ENCODE measurements at regions not wholly inside any gene's neighbourhood (a gene's known extent, or its start where the extent isn't known, plus 50 kb on each side); places are given as distances from the start of the nearest gene placed in this dataset.
"Not testable (repeated sequence)": the region's sequence is repeated elsewhere in the genome, so short reads cannot be mapped to it uniquely, and the experiment has no call there.

DNA sequence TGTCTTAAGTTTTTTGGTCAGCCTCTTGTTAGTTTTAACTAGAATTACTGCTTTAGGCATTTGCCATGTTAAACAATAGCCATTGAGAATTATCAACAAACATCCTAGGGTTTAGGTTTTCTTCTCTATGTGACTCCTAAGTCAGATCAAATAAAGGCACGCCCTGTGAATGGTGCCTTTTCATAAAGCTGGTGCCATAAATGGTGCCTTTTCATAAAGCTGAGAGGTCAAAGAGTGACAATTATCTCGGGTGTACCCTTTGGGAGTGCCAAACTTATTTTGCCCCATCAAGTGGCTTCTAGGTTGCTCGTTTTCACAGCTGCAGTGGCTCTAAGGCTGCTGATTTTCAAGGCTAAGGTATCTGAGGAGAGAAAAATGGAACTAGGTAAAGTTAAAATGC is 391.6 kb downstream of the DMRTA1 start:
- DNase-seq (ENCODE audit: low read depth in 2 of 2) = no peak

DNA sequence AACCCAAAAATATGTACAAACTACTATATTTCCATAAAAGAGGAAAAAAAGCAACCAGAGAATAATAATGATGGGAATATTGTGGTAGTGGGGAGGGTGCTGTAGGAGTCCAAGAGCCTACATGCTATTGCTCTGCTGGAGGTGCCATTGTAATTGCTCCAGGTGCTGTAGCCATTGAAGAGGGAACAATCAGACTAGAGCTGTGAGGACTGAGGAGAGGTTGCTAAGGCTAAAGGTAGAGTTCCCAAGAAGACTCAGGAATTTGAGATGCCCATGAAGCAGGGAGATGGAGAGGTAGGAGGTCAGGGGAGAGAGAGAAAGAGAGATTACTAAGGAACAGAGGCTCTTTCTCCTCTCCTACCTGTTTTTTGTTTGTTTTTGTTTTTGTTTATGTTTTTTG is 394.0 kb downstream of the DMRTA1 start:
- no peak for DNase-seq (ENCODE audit: low read depth in 2 of 2)

DNA sequence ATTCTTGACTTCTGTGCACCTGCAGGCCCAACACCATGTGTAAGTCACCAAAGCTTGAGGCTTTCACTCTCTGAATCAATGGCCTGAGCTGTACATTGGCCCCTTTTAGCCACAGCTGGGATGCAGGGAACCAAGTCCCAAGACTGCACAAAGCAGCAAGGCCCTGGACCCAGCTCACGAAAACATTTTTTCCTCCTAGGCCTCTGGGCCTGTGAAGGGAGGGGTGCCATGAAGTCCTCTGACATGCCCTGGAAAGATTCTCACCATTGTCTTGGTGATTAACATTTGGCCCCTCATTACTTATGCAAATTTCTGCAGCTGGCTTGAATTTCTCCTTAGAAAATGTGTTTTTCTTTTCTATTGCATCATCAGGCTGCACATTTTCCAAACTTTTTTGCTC is 398.6 kb downstream of the DMRTA1 start:
- not testable (repeated sequence) for DNase-seq (ENCODE audit: low read depth in 2 of 2)

DNA sequence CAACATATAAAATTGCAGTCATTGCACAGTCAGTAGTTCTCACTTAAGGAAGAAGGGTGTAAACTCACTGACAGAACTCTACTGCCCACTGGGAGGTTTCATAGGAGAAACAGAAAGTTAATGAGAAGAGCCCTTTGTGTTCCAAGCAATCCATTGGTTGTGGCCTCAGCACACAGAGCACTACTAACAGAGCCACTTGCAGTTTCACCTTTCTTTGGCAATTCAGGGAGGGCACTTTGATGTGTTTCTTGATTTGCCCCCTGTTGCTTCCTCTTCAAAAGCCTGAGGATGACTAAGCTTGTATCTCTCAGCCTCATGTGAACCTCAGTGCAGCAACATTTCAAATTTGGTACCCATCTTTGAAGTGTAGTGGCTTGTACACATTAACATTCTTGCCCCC is 409.4 kb downstream of the DMRTA1 start:
- DNase-seq (ENCODE audit: low read depth in 2 of 2) = no peak

DNA sequence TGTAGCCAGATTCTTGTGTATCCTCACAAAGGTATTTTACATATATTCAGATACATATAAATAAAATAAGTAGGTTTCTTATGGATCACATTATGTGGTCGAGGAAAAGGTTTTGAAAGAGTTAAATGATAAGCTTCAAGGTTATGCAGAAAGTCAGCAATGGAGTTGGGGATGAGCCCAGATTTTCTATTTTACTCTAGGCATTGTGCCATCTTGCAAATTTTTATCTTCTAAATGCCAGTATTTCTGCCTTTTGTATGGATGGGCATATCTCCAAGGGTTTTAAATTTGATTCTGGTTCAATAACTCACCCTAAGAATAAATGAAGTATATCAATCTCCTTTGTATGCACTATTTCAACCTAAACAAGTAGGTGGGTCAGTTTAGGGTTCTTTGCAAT is 410.7 kb downstream of the DMRTA1 start:
- no peak for DNase-seq (ENCODE audit: low read depth in 2 of 2)

DNA sequence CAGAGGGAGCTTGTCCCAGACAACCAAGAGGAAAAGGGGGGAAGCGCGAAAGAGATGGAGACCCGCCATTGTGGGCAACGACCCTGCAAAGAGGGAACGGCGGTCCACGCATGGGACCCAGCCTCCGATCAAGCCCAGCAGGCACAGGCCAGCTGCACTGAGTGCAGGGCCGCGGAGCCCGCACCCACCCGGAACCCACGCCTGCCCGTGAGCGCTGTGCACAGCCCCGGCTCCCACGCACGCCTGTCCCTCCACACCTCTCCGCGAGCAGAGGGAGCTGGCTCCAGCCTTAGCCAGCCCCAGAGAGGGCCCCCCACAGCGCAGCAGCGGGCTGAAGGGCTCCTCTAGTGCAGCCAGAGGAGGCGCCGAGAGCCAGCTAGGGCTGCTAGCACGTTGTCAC is 416.5 kb downstream of the DMRTA1 start:
- DNase-seq (ENCODE audit: low read depth in 2 of 2) = no peak

DNA sequence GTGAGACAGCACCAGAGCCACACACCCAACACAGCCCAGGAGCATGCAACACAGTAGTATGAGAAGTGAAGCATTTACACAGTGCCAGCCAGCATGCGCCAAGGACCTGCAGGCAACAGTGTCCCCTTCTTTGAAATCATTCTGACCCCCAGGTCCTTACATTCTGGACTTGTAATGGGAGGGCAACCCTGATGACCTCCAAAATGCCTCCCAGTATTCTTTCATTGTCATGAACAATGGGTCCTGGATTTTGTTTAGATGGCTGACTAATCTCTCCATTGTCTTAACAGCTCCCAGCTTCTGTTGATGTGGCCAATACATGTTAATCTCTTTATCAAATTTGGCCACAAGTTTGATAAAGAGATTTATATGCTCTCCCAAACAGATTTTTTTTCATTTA is 417.1 kb downstream of the DMRTA1 start:
- no peak for DNase-seq (ENCODE audit: low read depth in 2 of 2)

DNA sequence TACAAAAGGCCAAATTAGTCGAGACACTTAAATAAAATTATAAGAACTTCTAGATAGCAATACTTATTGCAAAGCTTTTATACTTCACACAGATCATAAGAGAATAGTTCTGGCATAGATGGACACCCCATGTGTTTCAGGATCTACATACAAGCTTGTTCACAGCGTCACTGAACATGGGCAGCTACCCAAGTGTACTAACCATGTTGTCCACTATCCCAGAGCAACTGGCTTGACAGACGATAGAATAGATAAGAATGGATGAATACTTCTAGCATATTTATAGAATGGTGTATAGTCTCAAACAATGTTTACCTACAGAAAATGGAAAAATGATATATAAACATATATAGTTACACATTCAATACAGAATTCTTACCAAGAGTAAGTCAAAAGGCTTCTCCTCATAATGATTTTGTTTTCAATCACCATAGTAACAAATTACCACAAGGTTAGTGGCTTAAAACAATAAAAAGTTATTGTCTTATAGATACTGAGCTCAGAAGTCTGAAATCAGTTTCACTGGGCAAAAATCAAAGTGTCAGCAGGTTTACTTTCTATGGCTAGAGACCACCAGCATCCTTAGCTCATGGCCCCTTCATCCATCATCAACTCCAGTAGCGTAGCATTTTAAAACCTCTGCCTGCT is 446.7 kb downstream of the DMRTA1 start:
- DNase-seq (ENCODE audit: low read depth in 2 of 2) = no peak

DNA sequence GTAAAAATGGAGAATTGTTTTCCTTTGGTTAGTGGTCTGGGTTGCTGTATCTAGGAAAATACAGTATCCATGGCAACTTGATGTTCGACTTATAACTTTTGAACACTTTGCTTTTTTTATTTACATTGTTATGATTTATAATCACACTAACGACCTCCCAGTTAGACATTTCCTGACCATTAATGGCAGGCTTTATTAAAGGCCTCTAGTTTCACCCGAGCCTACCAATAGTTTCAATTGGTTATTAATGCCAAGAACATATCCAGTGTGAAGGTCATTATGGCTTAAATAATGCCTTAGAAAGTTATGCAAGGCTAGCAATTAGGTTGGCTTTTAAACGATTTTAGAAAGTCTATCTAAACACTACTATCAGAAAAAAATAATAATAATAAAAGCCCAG is 452.0 kb downstream of the DMRTA1 start:
- DNase-seq (ENCODE audit: low read depth in 2 of 2) = no peak

DNA sequence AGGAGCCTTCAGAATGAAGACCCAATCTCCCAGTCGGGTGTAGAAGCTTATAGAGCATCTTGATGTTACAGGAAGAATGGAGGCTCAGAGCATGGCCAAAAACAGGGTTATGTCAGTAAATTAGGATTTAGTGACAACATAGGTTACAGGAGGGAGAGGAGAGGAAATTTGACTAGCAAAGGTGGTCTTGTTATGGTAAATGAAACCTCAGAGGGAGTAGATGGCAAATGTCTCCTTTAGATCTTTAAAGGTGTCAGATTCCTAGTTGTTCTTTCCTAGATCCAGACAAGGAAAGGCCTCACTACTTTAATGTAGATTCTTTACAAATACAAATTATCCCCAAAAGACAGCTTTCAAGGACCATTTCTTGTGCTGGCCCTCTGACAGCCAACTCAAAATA is 465.0 kb downstream of the DMRTA1 start:
- no peak for DNase-seq (ENCODE audit: low read depth in 2 of 2)

DNA sequence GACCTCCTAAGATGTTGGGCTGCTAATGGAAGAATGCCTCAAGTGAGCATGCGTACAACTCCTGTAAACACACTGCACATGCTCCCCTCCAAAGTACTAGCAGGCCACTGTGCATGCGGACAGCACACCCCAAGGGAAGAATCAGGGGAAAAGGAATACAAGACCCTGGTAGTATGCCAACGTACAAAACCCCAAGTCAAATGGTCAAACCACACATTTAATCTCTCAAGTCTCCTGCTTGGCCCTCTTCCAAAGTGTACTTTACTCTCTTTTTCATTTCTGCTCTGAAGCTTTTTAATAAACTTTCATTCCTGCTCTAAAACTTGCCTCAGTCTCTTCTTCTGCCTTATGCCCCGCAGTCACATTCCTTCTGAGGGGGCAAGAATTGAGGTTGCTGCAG is 466.4 kb downstream of the DMRTA1 start:
- no peak for DNase-seq (ENCODE audit: low read depth in 2 of 2)

DNA sequence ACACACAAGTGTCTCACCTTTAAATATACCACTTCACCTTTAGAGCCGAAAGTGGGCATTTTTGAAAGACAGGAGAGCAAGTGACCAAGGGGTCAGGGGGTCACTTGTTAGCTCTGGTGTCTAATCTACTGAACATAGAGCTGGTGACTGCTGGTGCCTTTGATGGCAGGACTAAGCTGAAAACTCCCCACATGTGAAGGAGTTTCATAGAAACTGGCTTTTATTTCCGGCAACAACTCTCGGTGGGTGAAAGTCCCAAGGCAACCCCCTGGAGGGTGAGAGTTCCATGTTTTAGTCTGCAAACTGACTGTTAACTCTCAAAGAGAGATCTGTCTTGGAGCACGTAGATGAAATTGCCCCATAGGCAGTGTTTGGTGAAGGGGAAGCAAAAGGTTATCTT is 466.9 kb downstream of the DMRTA1 start:
- no peak for DNase-seq (ENCODE audit: low read depth in 2 of 2)

DNA sequence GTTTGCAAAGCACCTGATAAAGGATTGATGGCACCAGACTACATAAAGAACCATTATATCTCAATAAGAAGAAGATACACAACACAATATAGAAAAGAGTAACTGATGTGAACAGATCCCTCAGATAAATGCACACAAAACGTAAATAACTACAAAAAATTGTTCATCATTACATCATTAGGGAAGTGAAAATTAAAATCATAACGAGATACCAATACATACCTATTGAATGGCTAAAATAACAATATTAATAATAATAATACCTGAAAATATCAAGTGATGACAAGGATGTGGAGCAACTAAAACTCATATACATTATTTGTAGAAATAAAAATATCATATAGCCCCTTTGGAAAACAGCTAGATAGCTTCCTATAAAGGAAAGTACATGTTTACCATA is 469.5 kb downstream of the DMRTA1 start:
- DNase-seq (ENCODE audit: low read depth in 2 of 2) = no peak

DNA sequence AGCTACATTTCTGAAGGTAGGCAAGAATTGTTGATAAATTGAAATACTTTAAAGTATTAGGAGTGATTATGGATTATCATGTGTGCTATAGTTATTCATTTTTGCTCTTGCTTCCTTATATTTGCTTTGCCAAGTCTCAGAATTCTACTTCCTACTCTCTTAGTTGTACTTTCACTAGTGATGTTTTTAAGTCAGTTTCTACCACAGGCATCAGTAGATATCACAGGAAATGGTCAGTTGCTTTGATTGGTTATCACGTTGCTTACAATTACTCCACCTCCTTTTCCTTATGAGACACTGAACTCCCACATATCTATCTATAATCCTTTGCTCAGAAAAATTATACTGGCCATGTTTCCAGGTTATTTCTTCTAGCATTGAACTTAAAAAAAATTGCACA is 472.8 kb downstream of the DMRTA1 start:
- DNase-seq (ENCODE audit: low read depth in 2 of 2) = no peak

DNA sequence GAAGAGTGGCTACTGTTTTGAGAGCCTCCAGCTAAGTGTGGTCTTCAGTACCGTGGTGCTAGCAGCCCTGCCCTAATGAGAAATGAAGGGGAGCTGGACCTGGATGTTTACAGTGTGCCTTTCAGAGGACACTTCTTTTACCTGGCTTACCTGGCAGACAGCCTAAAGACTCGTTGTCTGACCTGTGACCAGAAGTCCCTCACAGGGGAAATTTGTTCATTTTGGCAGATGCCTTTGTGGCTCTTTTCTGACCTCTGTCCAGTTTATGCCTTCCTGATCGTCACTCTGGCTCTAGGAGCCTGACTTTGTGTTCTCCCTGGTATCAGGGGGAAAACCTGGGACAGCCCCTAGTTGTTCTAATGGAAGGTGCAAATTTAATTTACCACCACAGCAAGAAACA is 475.1 kb downstream of the DMRTA1 start:
- DNase-seq (ENCODE audit: low read depth in 2 of 2) = no peak

DNA sequence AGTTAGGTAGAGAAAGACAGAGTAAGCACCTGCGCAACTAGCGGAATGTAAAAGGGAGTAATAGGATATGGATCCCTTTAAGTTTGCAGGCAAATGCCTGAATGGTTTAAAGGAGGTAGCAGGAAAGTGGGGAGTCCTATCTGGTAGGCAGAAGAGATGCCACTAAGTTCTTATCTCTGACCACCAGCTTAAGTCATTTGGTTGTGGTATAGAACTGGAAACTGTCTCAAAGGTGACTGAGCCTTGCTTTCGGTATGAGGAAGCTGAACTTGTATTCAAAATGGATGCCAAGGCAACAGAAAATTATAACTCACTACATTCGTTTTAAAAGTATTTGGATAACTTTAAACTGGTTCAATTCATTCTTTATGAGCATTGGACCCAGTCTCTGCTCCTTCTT is 475.6 kb downstream of the DMRTA1 start:
- DNase-seq (ENCODE audit: low read depth in 2 of 2) = no peak

DNA sequence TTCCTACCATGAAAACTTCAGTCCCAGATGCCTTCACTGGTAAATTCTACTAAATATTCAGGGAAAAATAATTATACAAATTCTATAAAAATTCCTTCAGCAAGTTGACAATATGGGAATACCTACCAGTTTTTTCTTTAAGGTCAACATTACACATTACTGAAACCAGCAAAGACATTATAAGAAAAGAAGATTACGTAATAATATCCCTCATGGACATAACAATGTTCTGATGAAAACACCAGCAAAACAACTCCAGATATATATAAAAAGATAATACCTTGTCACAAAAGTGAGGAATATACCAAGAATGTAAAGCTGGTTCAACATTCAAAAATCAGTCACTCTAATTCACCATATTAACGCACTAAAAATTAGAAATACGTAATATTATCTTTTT is 507.9 kb downstream of the DMRTA1 start:
- DNase-seq (ENCODE audit: low read depth in 2 of 2) = no peak

DNA sequence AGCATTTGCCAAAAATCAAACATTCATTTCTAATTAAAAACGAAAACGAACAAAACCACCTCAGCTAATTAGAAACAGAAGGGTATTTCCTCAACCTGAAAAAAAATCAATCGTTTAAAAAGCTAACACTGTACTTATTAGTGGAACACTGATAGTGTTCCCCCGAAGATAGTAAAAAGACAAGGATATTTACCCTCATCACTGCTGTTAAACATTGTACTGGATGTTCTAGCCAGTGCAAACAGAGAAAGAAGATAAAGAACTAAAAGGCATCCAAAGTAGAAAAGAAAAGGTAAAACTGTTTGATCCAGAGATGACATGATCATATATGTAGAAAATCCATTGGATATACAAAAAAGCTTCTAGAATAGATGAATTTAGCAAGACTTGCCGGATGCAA is 508.3 kb downstream of the DMRTA1 start:
- no peak for DNase-seq (ENCODE audit: low read depth in 2 of 2)

DNA sequence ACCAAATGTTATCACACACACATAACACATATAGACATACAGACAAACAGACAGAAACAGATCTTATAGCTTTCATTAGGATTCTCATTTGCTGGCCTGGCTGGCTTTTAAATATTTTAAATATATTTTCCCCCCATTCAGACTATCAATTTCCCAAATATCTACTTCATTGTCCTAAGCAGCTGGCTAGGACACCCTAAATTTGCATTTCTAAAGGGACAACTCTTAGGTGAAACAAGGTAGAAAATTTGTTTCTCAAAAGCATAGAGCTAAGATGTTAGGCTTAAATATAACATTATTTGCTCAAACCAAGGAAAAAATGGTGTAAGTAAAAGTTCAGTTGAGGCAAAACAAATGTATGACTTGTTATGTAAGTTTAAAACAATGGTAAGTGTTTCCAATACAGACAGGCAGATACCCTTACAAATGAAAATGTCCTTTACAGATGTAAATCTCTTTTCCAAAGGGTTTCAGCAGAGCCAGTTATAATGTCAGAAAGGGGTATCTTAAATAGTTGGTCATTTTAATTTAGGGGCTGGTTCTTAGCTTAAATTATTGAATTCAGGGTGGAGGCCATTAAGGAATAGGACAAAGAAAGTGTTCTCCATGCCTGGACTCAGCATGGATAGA is 522.8 kb downstream of the DMRTA1 start:
- no peak for DNase-seq (ENCODE audit: low read depth in 2 of 2)

DNA sequence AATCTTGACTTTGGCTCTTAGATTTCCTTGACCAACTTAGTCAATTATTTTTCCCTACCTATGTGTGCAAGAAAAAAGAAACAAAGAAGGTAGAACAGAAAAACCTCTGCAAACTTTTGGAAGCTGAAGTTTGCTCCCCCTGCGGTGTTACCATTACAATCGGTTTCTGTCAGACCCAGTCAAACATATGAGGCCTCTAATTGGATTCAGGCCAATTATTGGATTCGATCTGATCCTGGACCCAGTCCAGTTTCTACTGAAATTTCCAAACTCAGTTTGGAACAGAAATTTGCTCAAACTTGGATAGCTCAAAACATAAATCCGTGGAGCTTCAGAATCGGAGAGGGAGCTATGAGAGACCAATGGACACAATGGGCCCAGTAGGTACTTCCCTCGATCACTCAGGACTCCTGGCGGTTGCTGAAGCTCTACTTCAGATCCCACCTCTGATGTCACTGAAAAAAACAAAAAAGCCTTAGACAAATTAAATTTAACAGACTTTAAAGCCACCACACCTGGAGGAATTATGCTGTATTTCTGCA is 523.9 kb downstream of the DMRTA1 start:
- no peak for DNase-seq (ENCODE audit: low read depth in 2 of 2)

DNA sequence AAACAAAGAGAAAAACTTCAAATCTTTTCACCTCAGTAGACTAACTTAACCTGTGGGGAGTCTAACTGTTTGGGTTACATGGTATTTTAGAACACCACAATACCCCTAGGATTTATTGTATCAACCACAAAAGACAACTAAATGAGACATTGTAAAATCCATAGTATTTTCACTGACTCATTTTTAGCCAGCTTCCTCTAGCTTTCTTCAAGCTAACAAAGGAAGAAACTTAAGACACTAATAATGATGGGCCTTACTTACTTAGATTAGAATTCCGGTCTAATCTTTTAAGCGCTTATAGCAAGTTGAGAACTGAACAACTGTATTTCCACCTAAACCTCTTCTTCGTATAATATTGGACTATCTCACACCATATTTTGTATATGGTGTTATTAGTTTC is 529.3 kb downstream of the DMRTA1 start:
- no peak for DNase-seq (ENCODE audit: low read depth in 2 of 2)

DNA sequence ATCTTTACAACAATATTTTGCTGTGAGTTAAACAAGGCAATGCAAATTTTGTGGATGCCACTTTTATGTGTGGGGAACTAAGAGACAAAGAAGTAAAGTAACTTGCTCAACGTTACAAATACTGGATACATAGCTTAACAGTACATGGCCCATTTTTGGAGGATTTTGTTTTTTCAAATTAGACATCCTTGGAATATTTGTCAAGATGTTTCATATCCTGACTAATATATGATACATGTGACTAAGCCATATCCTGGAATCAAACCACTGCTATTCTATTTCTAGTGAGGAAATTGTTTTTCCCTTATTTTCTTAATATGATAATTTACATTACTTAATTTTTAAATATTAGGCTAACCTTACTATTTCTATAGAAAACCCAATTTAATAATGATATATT is 529.8 kb downstream of the DMRTA1 start:
- no peak for DNase-seq (ENCODE audit: low read depth in 2 of 2)

DNA sequence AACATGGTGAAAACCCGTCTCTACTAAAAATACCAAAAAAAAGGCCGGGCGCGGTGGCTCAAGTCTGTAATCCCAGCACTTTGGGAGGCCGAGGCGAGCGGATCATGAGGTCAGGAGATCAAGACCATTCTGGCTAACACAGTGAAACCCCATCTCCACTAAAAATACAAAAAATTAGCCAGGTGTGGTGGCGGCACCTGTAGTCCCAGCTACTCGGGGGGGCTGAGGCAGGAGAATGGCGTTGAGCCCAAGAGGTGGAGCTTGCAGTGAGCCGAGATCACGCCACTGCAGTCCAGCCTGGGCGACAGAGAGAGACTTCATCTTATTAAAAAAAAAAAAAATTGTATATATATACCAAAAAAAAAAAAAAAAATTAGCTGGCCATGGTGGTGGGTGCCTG is 533.8 kb downstream of the DMRTA1 start:
- not testable (repeated sequence) for DNase-seq (ENCODE audit: low read depth in 2 of 2)

DNA sequence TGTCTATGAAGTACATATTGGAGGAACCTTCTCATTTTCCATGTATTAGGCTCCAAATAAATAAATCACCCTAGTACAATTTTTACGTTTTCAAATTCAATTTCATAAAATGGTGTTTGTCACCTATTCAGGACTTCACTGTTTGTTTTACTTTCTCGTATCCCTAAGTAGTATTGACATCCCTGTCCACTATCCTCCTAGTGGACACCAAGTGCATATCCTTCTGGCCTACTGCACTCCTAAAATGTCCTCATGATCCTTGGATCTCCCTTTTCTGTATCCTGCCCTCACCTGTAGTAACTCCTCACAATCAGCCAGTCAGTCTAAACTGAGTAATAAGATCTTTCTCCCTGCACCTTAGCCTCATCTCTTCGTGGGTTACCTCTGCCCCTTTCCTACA is 539.9 kb downstream of the DMRTA1 start:
- no peak for DNase-seq (ENCODE audit: low read depth in 2 of 2)
